Neural progenitor cell (in vitro differentiated cells): ENCODE measurements at regions not wholly inside any gene's neighbourhood (a gene's known extent, or its start where the extent isn't known, plus 50 kb on each side); places are given as distances from the start of the nearest gene placed in this dataset.
"Not testable (repeated sequence)": the region's sequence is repeated elsewhere in the genome, so short reads cannot be mapped to it uniquely, and the experiment has no call there.

Experiments
- DNase-seq: peaks from one replicate; pipeline ENCODE4 v3.0.0-alpha.2; 2016; ENCODE audit warnings: low spot score
- H2AFZ ChIP-seq: fragments of 200-600 bp; sonication (generic); replicated peaks from 2 replicates; pipeline ENCODE4 v1.6.1; 2016; ENCODE audit warnings: antibody characterized with exemption
- H3F3A ChIP-seq: fragments of 200-600 bp; sonication (generic); 2 replicates; pipeline ENCODE4 v1.6.1; 2016; ENCODE audit warnings: antibody characterized with exemption, low read depth
- H3K27ac ChIP-seq: fragments of 200-600 bp; sonication (generic); 2 replicates; pipeline ENCODE4 v1.5.1; 2016; ENCODE audit warnings: mild to moderate bottlenecking
- H3K27me3 ChIP-seq: fragments of 200-600 bp; sonication (generic); 2 replicates; pipeline ENCODE4 v1.6.1; 2016; ENCODE audit warnings: mild to moderate bottlenecking, moderate library complexity
- H3K36me3 ChIP-seq: fragments of 200-600 bp; sonication (generic); 2 replicates; pipeline ENCODE4 v1.5.1; 2016
- H3K4me1 ChIP-seq: fragments of 200-600 bp; sonication (generic); 2 replicates; pipeline ENCODE4 v1.6.1; 2016; ENCODE audit warnings: mixed run types
- H3K4me2 ChIP-seq: fragments of 200-600 bp; sonication (generic); 2 replicates; pipeline ENCODE4 v1.6.1; 2016
- H3K4me3 ChIP-seq: fragments of 200-600 bp; sonication (generic); 2 replicates; pipeline ENCODE4 v1.5.1; 2016
- H3K79me2 ChIP-seq: fragments of 200-600 bp; sonication (generic); 2 replicates; pipeline ENCODE4 v1.6.1; 2016; ENCODE audit warnings: low read depth
- H3K9ac ChIP-seq: fragments of 200-600 bp; sonication (generic); 2 replicates; pipeline ENCODE4 v1.6.1; 2016
- H3K9me3 ChIP-seq: fragments of 200-600 bp; sonication (generic); 2 replicates; pipeline ENCODE4 v1.5.1; 2016; ENCODE audit warnings: low read depth
- H4K20me1 ChIP-seq: fragments of 200-600 bp; sonication (generic); 2 replicates; pipeline ENCODE4 v1.6.1; 2016; ENCODE audit warnings: low read depth
- H3K27ac Mint-ChIP-seq: 3 replicates; pipeline ENCODE4 v1.8.0; 2021; ENCODE audit warnings: mixed read lengths
- H3K27me3 Mint-ChIP-seq: 2 replicates; pipeline ENCODE4 v1.8.0; 2022; ENCODE audit warnings: low read depth, mild to moderate bottlenecking, inconsistent platforms, moderate library complexity, mixed read lengths; ENCODE audit not compliant: insufficient read depth
- H3K36me3 Mint-ChIP-seq: 3 replicates; pipeline ENCODE4 v1.8.0; 2021; ENCODE audit warnings: mixed read lengths
- H3K4me1 Mint-ChIP-seq: 3 replicates; pipeline ENCODE4 v1.8.0; 2021; ENCODE audit warnings: mixed read lengths
- H3K4me3 Mint-ChIP-seq: 3 replicates; pipeline ENCODE4 v1.8.0; 2021; ENCODE audit warnings: mild to moderate bottlenecking, moderate library complexity, mixed read lengths
- H3K9me3 Mint-ChIP-seq: 3 replicates; pipeline ENCODE4 v1.8.0; 2020; ENCODE audit warnings: mixed read lengths
- EZH2 ChIP-seq: fragments of 200-600 bp; sonication (generic); IDR thresholded peaks from 2 replicates; pipeline ENCODE4 v1.6.1; 2017; ENCODE audit warnings: antibody characterized with exemption, mild to moderate bottlenecking, moderate library complexity
- EZH2phosphoT487 ChIP-seq: fragments of 200-600 bp; sonication (generic); IDR thresholded peaks from 2 replicates; pipeline ENCODE4 v1.6.1; 2017; ENCODE audit warnings: antibody characterized with exemption
- TF ChIP-seq, protein P1 (sequence below): fragments of 200-600 bp; sonication (generic); IDR thresholded peaks from 2 replicates; pipeline ENCODE4 v1.5.1; 2017; ENCODE audit warnings: antibody characterized with exemption, mild to moderate bottlenecking

GRCh38 chr7:6995493-6996289, 169.6 kb upstream of the CCZ1B start:
- not testable (repeated sequence) for H2AFZ ChIP-seq, H3F3A ChIP-seq, H3K4me1 ChIP-seq, H3K4me3 ChIP-seq, H3K27me3 Mint-ChIP-seq, H3K79me2 ChIP-seq, H3K36me3 ChIP-seq, H3K36me3 Mint-ChIP-seq, H3K27ac ChIP-seq, H3K9ac ChIP-seq, H3K27ac Mint-ChIP-seq, H3K9me3 Mint-ChIP-seq, H4K20me1 ChIP-seq, DNase-seq, H3K4me2 ChIP-seq, H3K4me3 Mint-ChIP-seq, H3K27me3 ChIP-seq, H3K9me3 ChIP-seq
- peaks cover 17% of the 10 kb centered on the region for H3K4me1 Mint-ChIP-seq

DNA sequence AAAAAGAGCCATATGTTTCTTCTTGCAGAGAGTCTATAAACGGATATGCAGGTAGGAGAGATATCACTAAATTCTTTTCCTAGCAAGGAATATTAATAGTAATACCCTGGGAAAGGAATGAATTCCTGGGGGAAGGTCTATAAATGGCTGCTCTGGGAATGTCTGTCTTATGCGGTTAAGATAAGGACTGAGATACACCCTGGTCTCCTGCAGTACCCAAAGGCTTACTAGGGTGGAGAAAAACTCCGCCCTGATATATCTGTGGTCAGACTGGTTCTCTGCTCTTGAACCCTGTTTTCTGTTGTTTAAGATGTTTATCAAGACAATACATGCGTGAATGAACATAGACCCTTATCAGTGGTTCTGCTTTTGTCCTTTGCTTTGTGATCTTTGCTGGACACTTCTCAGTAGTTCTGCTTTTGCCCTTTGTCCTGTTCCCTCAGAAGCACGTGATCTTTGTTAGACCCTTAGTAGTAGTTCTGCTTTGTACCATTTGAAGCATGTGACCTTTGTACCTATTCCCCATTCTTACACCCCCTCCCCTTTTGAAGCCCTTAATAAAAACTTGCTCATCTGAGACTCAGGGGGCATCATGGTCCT, 173.1 kb upstream of the CCZ1B start:
- not testable (repeated sequence) for H3K9ac ChIP-seq, H3K27me3 ChIP-seq, H3K4me3 ChIP-seq, H4K20me1 ChIP-seq, H3K27me3 Mint-ChIP-seq, H3K27ac Mint-ChIP-seq, H3K36me3 Mint-ChIP-seq, H3K36me3 ChIP-seq, H3K79me2 ChIP-seq, H3K9me3 ChIP-seq, DNase-seq, H3K9me3 Mint-ChIP-seq, H3K4me1 ChIP-seq, H3K4me1 Mint-ChIP-seq, H3F3A ChIP-seq, H2AFZ ChIP-seq, H3K4me3 Mint-ChIP-seq, H3K27ac ChIP-seq, H3K4me2 ChIP-seq

GRCh38 chr7:7002418-7003062, 176.5 kb upstream of the CCZ1B start:
- no peak overlapping the region for H3K4me3 ChIP-seq
- peaks cover 3% of the 10 kb centered on the region for H3K27me3 Mint-ChIP-seq
- H3K27ac Mint-ChIP-seq: no peak overlapping the region
- no peak overlapping the region for H3K27ac ChIP-seq
- H3K4me2 ChIP-seq: no peak overlapping the region
- no peaks in the 10 kb centered on the region for H3K9me3 ChIP-seq
- H3K36me3 Mint-ChIP-seq: no peaks in the 10 kb centered on the region
- no peaks in the 10 kb centered on the region for H4K20me1 ChIP-seq
- H3K36me3 ChIP-seq: no peaks in the 10 kb centered on the region
- no peaks in the 10 kb centered on the region for H3K79me2 ChIP-seq
- no peak for TF ChIP-seq EZH2phosphoT487
- TF ChIP-seq, protein P1, sequence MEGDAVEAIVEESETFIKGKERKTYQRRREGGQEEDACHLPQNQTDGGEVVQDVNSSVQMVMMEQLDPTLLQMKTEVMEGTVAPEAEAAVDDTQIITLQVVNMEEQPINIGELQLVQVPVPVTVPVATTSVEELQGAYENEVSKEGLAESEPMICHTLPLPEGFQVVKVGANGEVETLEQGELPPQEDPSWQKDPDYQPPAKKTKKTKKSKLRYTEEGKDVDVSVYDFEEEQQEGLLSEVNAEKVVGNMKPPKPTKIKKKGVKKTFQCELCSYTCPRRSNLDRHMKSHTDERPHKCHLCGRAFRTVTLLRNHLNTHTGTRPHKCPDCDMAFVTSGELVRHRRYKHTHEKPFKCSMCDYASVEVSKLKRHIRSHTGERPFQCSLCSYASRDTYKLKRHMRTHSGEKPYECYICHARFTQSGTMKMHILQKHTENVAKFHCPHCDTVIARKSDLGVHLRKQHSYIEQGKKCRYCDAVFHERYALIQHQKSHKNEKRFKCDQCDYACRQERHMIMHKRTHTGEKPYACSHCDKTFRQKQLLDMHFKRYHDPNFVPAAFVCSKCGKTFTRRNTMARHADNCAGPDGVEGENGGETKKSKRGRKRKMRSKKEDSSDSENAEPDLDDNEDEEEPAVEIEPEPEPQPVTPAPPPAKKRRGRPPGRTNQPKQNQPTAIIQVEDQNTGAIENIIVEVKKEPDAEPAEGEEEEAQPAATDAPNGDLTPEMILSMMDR: no peak
- TF ChIP-seq EZH2: no peak
- no peak overlapping the region for H3K4me3 Mint-ChIP-seq
- H3K27me3 ChIP-seq: no peaks in the 10 kb centered on the region
- no peak overlapping the region for H2AFZ ChIP-seq
- peak; percentile 19 for DNase-seq
- no peaks in the 10 kb centered on the region for H3F3A ChIP-seq
- H3K9me3 Mint-ChIP-seq: peaks cover 8% of the 10 kb centered on the region
- H3K9ac ChIP-seq: no peak overlapping the region
- no peaks in the 10 kb centered on the region for H3K4me1 ChIP-seq
- peaks cover 3% of the 10 kb centered on the region for H3K4me1 Mint-ChIP-seq

GRCh38 chr7:7005303-7005702, 177.0 kb upstream of the C1GALT1 start:
- Mint-ChIP-seq H3K36me3 (no peaks in the 10 kb centered on the region), H3K4me3 (no peak overlapping the region)
- no peaks in the 10 kb centered on the region for H3F3A ChIP-seq

DNA sequence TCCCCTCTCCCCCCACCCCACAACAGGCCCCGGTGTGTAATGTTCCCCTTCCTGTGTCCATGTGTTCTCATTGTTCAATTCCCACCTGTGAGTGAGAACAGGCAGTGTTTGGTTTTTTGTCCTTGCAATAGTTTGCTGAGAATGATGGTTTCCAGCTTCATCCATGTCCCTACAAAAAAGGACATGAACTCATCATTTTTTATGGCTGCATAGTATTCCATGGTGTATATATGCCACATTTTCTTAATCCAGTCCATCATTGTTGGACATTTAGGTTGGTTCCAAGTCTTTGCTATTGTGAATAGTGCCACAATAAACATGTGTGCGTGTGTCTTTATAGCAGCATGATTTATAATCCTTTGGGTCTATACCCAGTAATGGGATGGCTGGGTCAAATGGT, 176.4 kb upstream of the C1GALT1 start:
- not testable (repeated sequence) for H3K36me3 Mint-ChIP-seq, H4K20me1 ChIP-seq, DNase-seq, H3K9ac ChIP-seq, H3K4me1 Mint-ChIP-seq, H3K4me3 Mint-ChIP-seq, H3K9me3 ChIP-seq, H3K27me3 Mint-ChIP-seq, H3K79me2 ChIP-seq, H3K4me1 ChIP-seq, H3K9me3 Mint-ChIP-seq, H3K27ac ChIP-seq, H3K36me3 ChIP-seq, H2AFZ ChIP-seq, H3K4me2 ChIP-seq, H3K27ac Mint-ChIP-seq, H3F3A ChIP-seq, H3K4me3 ChIP-seq, H3K27me3 ChIP-seq

More at GRCh38 chr7:7005303-7005702, 177.0 kb upstream of the C1GALT1 start:
- H3K27ac ChIP-seq: no peak overlapping the region
- no peak overlapping the region for H3K4me2 ChIP-seq
- Mint-ChIP-seq H3K27me3 (no peaks in the 10 kb centered on the region), H3K27ac (no peak overlapping the region), H3K4me1 (peaks cover 3% of the 10 kb centered on the region), H3K9me3 (peaks cover 3% of the 10 kb centered on the region)
- no peak overlapping the region for H3K9ac ChIP-seq
- H2AFZ ChIP-seq: no peak overlapping the region
- no peaks in the 10 kb centered on the region for H3K27me3 ChIP-seq
- no peaks in the 10 kb centered on the region for H3K79me2 ChIP-seq
- no peaks in the 10 kb centered on the region for H3K9me3 ChIP-seq
- no peaks in the 10 kb centered on the region for H3K36me3 ChIP-seq
- no peak for DNase-seq
- no peaks in the 10 kb centered on the region for H4K20me1 ChIP-seq
- H3K4me3 ChIP-seq: no peak overlapping the region
- TF ChIP-seq EZH2 (no peak), EZH2phosphoT487 (no peak)
- TF ChIP-seq, protein P1: no peak
- H3K4me1 ChIP-seq: no peaks in the 10 kb centered on the region

GRCh38 chr7:7011241-7011640, 171.1 kb upstream of the C1GALT1 start:
- not testable (repeated sequence) for H3K4me3 Mint-ChIP-seq, H4K20me1 ChIP-seq, H3K9ac ChIP-seq, H3K27me3 ChIP-seq, H3K79me2 ChIP-seq, H3K36me3 Mint-ChIP-seq, H3K36me3 ChIP-seq, H2AFZ ChIP-seq, H3K4me1 ChIP-seq, H3K27ac ChIP-seq, DNase-seq, H3K27me3 Mint-ChIP-seq, H3K4me3 ChIP-seq, H3F3A ChIP-seq, H3K9me3 ChIP-seq, H3K27ac Mint-ChIP-seq, H3K4me2 ChIP-seq
- Mint-ChIP-seq H3K4me1 (peaks cover 17% of the 10 kb centered on the region), H3K9me3 (peaks cover 11% of the 10 kb centered on the region)
